ENCODE measurements at regions not wholly inside any gene's neighbourhood (a gene's known extent, or its start where the extent isn't known, plus 50 kb on each side); places are given as distances from the start of the nearest gene placed in this dataset.

GRCh38 chr6:103167345-103168071 is 1692.2 kb downstream of the HACE1 start:
- TF ChIP-seq YY1 (IDR thresholded peaks at IDR 0.05; ENCODE audit: insufficient read depth, insufficient read length) (no peak), ZNF274 (IDR thresholded peaks at IDR 0.05; ENCODE audit: low read depth, low read length) (no peak)
